NCI-H226 (cell line): ENCODE measurements at regions not wholly inside any gene's neighbourhood (a gene's known extent, or its start where the extent isn't known, plus 50 kb on each side); places are given as distances from the start of the nearest gene placed in this dataset.
"Not testable (repeated sequence)": the region's sequence is repeated elsewhere in the genome, so short reads cannot be mapped to it uniquely, and the experiment has no call there.

Experiments
- DNase-seq: peaks from one replicate; pipeline ENCODE4 v3.0.0-alpha.2; 2015

GRCh38 chr6:10343320-10343719 is 71.6 kb downstream of the TFAP2A start:
- DNase-seq, result no peak

GRCh38 chr6:10341605-10342004 is 73.3 kb downstream of the TFAP2A start:
- DNase-seq, result no peak

- DNase-seq, result no peak
These were observed 76.7 kb downstream of the TFAP2A start for GRCh38 chr6:10338151-10338550.

- not testable (repeated sequence) for DNase-seq
These were observed 77.5 kb downstream of the TFAP2A start for GRCh38 chr6:10337376-10337775.

- DNase-seq, result no peak
These were observed 82.8 kb downstream of the TFAP2A start for GRCh38 chr6:10332111-10332510.

GRCh38 chr6:10331334-10331968 is 83.4 kb downstream of the TFAP2A start:
- DNase-seq, result no peak

- DNase-seq, result no peak
These were observed 84.4 kb downstream of the TFAP2A start for GRCh38 chr6:10330515-10330914.

- DNase-seq, result peak; percentile 37
These were observed 91.9 kb downstream of the TFAP2A start for GRCh38 chr6:10323018-10323417.

- no peak for DNase-seq
These were observed 94.6 kb downstream of the TFAP2A start for GRCh38 chr6:10320291-10320690.

- peak; percentile 83 for DNase-seq
These were observed 98.5 kb downstream of the TFAP2A start for GRCh38 chr6:10316373-10316721.

- no peak for DNase-seq
These were observed 99.1 kb downstream of the TFAP2A start for GRCh38 chr6:10315658-10316372.

- DNase-seq, result no peak
These were observed 99.8 kb downstream of the TFAP2A start for GRCh38 chr6:10315034-10315433.

GRCh38 chr6:10314163-10314955 is 100.5 kb downstream of the TFAP2A start:
- no peak for DNase-seq

- no peak for DNase-seq
These were observed 101.1 kb downstream of the TFAP2A start for GRCh38 chr6:10313799-10314162.

- no peak for DNase-seq
These were observed 102.4 kb downstream of the TFAP2A start for GRCh38 chr6:10312445-10312844.

GRCh38 chr6:10311546-10312405 is 103.1 kb downstream of the TFAP2A start:
- not testable (repeated sequence) for DNase-seq

- no peak for DNase-seq
These were observed 104.0 kb downstream of the TFAP2A start for GRCh38 chr6:10310826-10311225.

GRCh38 chr6:10310330-10310653 is 104.6 kb downstream of the TFAP2A start:
- no peak for DNase-seq

- DNase-seq, result no peak
These were observed 105.2 kb downstream of the TFAP2A start for GRCh38 chr6:10309457-10310329.

- no peak for DNase-seq
These were observed 107.4 kb downstream of the TFAP2A start for GRCh38 chr6:10307476-10307875.

GRCh38 chr6:10307028-10307427 is 107.8 kb downstream of the TFAP2A start:
- no peak for DNase-seq

- no peak for DNase-seq
These were observed 109.0 kb downstream of the TFAP2A start for GRCh38 chr6:10305790-10306415.
